Kidney (tissue), 13 donors: ENCODE measurements at regions not wholly inside any gene's neighbourhood (a gene's known extent, or its start where the extent isn't known, plus 50 kb on each side); places are given as distances from the start of the nearest gene placed in this dataset.
"Not testable (repeated sequence)": the region's sequence is repeated elsewhere in the genome, so short reads cannot be mapped to it uniquely, and the experiment has no call there.

Source experiments
- DNase-seq, 5 donors: peaks; one replicate each; pipeline ENCODE4 v3.0.0-alpha.2; 2013 to 2020
- FAIRE-seq: peaks from 2 replicates; lab custom pipeline; 2012; peaks lifted over from hg19 to GRCh38; lab: Jason Lieb, UNC
- H3K27ac ChIP-seq, 2 donors: one replicate each; pipeline ENCODE4 v1.7.0; 2013; ENCODE audit warnings: low read depth in 2 of 2, low read length in 2 of 2, inconsistent platforms in 1 of 2
- H3K27me3 ChIP-seq: one replicate; pipeline ENCODE4 v1.7.1; 2013; ENCODE audit warnings: low read length, inconsistent platforms; ENCODE audit not compliant: control insufficient read depth, insufficient read depth
- H3K36me3 ChIP-seq, 3 donors: one replicate each; pipeline versions ENCODE4 v1.7.0 to v1.7.1; 2013; ENCODE audit warnings: low read length in 3 of 3, control low read depth in 1 of 3, inconsistent platforms in 1 of 3; ENCODE audit not compliant: insufficient read depth in 3 of 3, control insufficient read depth in 2 of 3
- H3K4me1 ChIP-seq, 3 donors: one replicate each; pipeline versions ENCODE4 v1.7.0 to v1.7.1; 2013; ENCODE audit warnings: low read length in 3 of 3, inconsistent platforms in 1 of 3, low read depth in 1 of 3; ENCODE audit not compliant: control insufficient read depth in 2 of 3, insufficient read depth in 2 of 3
- H3K4me3 ChIP-seq, 3 donors: one replicate each; pipeline versions ENCODE4 v1.7.0 to v1.8.1; 2013; ENCODE audit warnings: low read length in 3 of 3, control low read depth in 1 of 3, inconsistent platforms in 1 of 3
- H3K9ac ChIP-seq, 3 donors: one replicate each; pipeline versions ENCODE4 v1.7.0 to v1.7.1; 2013; ENCODE audit warnings: low read length in 3 of 3, control low read depth in 1 of 3, inconsistent platforms in 1 of 3
- H3K9me3 ChIP-seq, 3 donors: one replicate each; pipeline versions ENCODE4 v1.7.0 to v1.7.1; 2013; ENCODE audit warnings: low read length in 3 of 3, control low read depth in 1 of 3, inconsistent platforms in 1 of 3; ENCODE audit not compliant: control insufficient read depth in 2 of 3, insufficient read depth in 1 of 3
- intact Hi-C: fragments of 100-400 bp; cut with DNase I; formaldehyde crosslinking; loops from one replicate; pipeline ENCODE4 v1.11.1; 2022
- TF ChIP-seq, protein P1 (sequence below): IDR thresholded peaks from 3 replicates; pipeline ENCODE4 v1.5.1; 2012; ENCODE audit warnings: mild to moderate bottlenecking, moderate library complexity, borderline replicate concordance; ENCODE audit not compliant: insufficient read depth; ENCODE audit errors: extremely low read depth
- donor health status: control.
- donor health status: control.
- donor health status: control.
- donor health status: control.
- donor health status: control.
- donor health status: DM: yes; HTN: yes; CAD: no.
- donor health status: Normal renal cell carcinoma (clear cell type).

DNA sequence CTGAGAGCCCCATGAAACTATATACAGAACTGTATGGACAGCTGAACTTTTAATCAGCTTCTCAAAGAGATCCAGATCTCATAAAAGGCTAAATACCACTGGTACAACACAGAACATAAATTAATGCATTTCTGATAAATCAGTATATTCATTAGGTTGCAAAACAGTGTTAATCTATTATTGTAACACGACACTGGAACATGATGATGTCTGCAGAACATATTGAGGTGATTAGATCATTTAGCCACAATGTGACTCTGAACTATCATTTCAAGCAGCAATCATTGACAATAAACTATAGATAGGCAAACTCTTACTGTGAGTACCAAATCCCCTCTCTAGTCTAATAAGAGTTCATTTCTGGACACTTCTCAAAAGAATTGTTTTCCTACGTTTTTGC lies 50.3 kb downstream of the GASK1B start:
- H3K9ac ChIP-seq: no peak overlapping the region
- no peaks in the 10 kb centered on the region for H3K9me3 ChIP-seq
- FAIRE-seq (no peak), DNase-seq (no peak)
- intact Hi-C loops: no loop called here
- H3K27ac ChIP-seq: no peak overlapping the region
- no peaks in the 10 kb centered on the region for H3K36me3 ChIP-seq
- H3K27me3 ChIP-seq: no peaks in the 10 kb centered on the region
- H3K4me1 ChIP-seq: no peaks in the 10 kb centered on the region
- no peak overlapping the region for H3K4me3 ChIP-seq
- TF ChIP-seq, protein P1, sequence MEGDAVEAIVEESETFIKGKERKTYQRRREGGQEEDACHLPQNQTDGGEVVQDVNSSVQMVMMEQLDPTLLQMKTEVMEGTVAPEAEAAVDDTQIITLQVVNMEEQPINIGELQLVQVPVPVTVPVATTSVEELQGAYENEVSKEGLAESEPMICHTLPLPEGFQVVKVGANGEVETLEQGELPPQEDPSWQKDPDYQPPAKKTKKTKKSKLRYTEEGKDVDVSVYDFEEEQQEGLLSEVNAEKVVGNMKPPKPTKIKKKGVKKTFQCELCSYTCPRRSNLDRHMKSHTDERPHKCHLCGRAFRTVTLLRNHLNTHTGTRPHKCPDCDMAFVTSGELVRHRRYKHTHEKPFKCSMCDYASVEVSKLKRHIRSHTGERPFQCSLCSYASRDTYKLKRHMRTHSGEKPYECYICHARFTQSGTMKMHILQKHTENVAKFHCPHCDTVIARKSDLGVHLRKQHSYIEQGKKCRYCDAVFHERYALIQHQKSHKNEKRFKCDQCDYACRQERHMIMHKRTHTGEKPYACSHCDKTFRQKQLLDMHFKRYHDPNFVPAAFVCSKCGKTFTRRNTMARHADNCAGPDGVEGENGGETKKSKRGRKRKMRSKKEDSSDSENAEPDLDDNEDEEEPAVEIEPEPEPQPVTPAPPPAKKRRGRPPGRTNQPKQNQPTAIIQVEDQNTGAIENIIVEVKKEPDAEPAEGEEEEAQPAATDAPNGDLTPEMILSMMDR: no peak

DNA sequence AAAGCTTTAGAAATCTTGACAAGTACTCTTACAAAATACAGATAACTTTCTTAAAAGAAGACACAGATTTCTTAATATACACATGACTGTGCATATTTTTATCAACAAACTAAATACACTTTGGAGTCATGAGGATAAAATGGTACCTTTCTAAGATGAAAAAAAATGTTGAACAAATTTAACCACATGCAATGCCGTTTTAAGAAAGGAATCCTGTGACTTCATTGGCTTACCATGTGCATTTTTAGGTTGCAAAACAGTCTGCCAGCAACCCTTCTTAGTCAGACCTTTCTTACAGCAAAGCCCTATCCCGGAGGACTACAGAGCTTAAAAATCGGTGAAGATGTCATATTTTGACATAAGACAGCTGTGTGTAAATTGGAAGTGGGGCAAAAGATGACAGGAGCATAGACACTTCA lies 51.7 kb downstream of the GASK1B start:
- H3K27me3 ChIP-seq: no peaks in the 10 kb centered on the region
- H3K9me3 ChIP-seq: no peaks in the 10 kb centered on the region
- no peak overlapping the region for H3K4me3 ChIP-seq
- DNase-seq (peak in 2 of 5 donors; percentile 44 to 64), FAIRE-seq (no peak)
- no peaks in the 10 kb centered on the region for H3K36me3 ChIP-seq
- H3K4me1 ChIP-seq: no peaks in the 10 kb centered on the region
- no peak overlapping the region for H3K9ac ChIP-seq
- TF ChIP-seq, protein P1: no peak
- intact Hi-C loops: no loop called here
- H3K27ac ChIP-seq: no peak overlapping the region

DNA sequence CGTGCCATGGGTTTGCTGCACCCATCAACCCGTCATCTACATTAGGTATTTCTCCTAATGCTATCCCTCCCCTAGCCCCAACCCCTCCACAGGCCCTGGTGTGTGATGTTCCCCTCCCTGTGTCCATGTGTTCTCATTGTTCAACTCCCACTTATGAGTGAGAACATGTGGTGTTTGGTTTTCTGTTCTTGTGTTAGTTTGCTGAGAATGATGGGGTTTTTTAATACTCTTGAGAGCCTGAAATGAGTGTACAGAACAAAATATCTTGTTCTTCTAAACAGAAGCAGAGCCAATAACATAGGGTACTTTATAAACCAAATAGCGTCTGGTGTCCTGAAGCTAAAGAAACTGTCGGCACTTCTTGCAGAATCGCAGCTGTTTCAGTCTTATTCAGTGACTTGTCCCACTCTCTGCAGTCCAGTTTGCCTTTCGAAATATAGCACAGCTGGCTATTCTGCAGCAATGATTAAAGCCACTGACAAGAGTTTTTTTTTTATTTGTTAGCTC lies 52.1 kb downstream of the GASK1B start:
- H3K4me3 ChIP-seq, H3K27ac ChIP-seq, intact Hi-C loops, H3K9ac ChIP-seq, FAIRE-seq, H3K36me3 ChIP-seq, H3K4me1 ChIP-seq, H3K27me3 ChIP-seq, H3K9me3 ChIP-seq: not testable (repeated sequence)
- peak in 3 of 5 donors; percentile 31 to 94 (median 72) for DNase-seq

DNA sequence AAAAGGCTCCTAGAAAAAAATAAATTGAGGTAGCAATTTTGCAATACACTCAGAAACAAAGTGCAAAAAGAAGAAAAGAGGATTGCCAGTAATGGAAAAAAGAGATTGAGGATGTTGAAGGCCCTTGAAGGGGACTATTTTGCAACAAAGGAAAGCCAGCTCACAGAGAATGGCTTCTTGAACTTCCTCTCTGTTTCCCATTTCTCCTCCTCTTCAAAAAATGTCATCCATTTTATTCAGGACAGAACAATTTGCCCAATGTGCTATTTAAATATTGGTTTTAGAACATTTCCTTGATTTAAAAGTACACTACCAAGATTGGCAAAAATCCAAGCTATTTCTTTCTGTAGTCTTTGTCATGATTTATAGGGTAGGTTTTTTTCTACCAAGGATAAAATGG lies 60.2 kb downstream of the GASK1B start:
- Histone ChIP-seq H3K4me1 (no peaks in the 10 kb centered on the region), H3K4me3 (no peak overlapping the region), H3K9ac (no peak overlapping the region), H3K27me3 (no peaks in the 10 kb centered on the region), H3K36me3 (no peaks in the 10 kb centered on the region), H3K9me3 (no peaks in the 10 kb centered on the region), H3K27ac (no peak overlapping the region)
- intact Hi-C loops: no loop called here
- DNase-seq (peak in 1 of 5 donors; percentile 15), FAIRE-seq (no peak)
- TF ChIP-seq, protein P1: no peak
